ENCODE measurements at regions not wholly inside any gene's neighbourhood (a gene's known extent, or its start where the extent isn't known, plus 50 kb on each side); places are given as distances from the start of the nearest gene placed in this dataset.

GRCh38 chr16:56140645-56141044 lies 50.6 kb upstream of the GNAO1 start:
- no peak for DNase-seq

GRCh38 chr16:56137269-56137668 lies 54.0 kb upstream of the GNAO1 start:
- DNase-seq = no peak

- no peak for DNase-seq
Observed at GRCh38 chr16:56136256-56136655, 55.0 kb upstream of the GNAO1 start.

GRCh38 chr16:56134790-56135189 lies 56.5 kb upstream of the GNAO1 start:
- no peak for DNase-seq

- no peak for DNase-seq
Observed at GRCh38 chr16:56125922-56126321, 65.4 kb upstream of the GNAO1 start.

GRCh38 chr16:56122251-56122650 lies 69.0 kb upstream of the GNAO1 start:
- no peak for DNase-seq

GRCh38 chr16:56121156-56121500 lies 70.2 kb upstream of the GNAO1 start:
- DNase-seq = no peak

- no peak for DNase-seq
Observed at GRCh38 chr16:56120447-56121155, 70.7 kb upstream of the GNAO1 start.

GRCh38 chr16:56119133-56119532 lies 72.2 kb upstream of the GNAO1 start:
- no peak for DNase-seq

- peak; percentile 51 for DNase-seq
Observed at GRCh38 chr16:56116577-56116964, 74.7 kb upstream of the GNAO1 start.

- peak; percentile 74 for DNase-seq
Observed at GRCh38 chr16:56115817-56116576, 75.3 kb upstream of the GNAO1 start.

- peak; percentile 62 for DNase-seq
Observed at GRCh38 chr16:56113223-56113622, 78.1 kb upstream of the GNAO1 start.

- no peak for DNase-seq
Observed at GRCh38 chr16:56111100-56111499, 80.2 kb upstream of the GNAO1 start.

- peak; percentile 45 for DNase-seq
Observed at GRCh38 chr16:56109994-56110393, 81.3 kb upstream of the GNAO1 start.

GRCh38 chr16:56109205-56109604 lies 82.1 kb upstream of the GNAO1 start:
- DNase-seq = no peak

- peak; percentile 81 for DNase-seq
Observed at GRCh38 chr16:56108724-56109123, 82.6 kb upstream of the GNAO1 start.

GRCh38 chr16:56108056-56108471 lies 83.2 kb upstream of the GNAO1 start:
- peak; percentile 81 for DNase-seq

GRCh38 chr16:56106527-56106926 lies 84.8 kb upstream of the GNAO1 start:
- DNase-seq = no peak

- peak; percentile 12 for DNase-seq
Observed at GRCh38 chr16:56102906-56103305, 88.4 kb upstream of the GNAO1 start.

GRCh38 chr16:56102183-56102686 lies 89.1 kb upstream of the GNAO1 start:
- peak; percentile 88 for DNase-seq

GRCh38 chr16:56101480-56101879 lies 89.8 kb upstream of the GNAO1 start:
- no peak for DNase-seq

- no peak for DNase-seq
Observed at GRCh38 chr16:56097306-56097705, 94.0 kb upstream of the GNAO1 start.

- no peak for DNase-seq
Observed at GRCh38 chr16:56094231-56094630, 97.1 kb upstream of the GNAO1 start.

GRCh38 chr16:56093055-56093454 lies 98.2 kb upstream of the GNAO1 start:
- no peak for DNase-seq
